ENCODE measurements at regions not wholly inside any gene's neighbourhood (a gene's known extent, or its start where the extent isn't known, plus 50 kb on each side); places are given as distances from the start of the nearest gene placed in this dataset.

- ChIA-PET CTCF (no interaction called here), POLR2A (ENCODE audit: unreplicated experiment) (no interaction called here)
- TF ChIP-seq EZH2phosphoT487 (IDR thresholded peaks at IDR 0.05; ENCODE audit: borderline replicate concordance, low read length): no peak
- TF ChIP-seq EZH2 (IDR thresholded peaks at IDR 0.05; ENCODE audit: low read length, unreplicated experiment): no peak
- TF ChIP-seq, protein P1, sequence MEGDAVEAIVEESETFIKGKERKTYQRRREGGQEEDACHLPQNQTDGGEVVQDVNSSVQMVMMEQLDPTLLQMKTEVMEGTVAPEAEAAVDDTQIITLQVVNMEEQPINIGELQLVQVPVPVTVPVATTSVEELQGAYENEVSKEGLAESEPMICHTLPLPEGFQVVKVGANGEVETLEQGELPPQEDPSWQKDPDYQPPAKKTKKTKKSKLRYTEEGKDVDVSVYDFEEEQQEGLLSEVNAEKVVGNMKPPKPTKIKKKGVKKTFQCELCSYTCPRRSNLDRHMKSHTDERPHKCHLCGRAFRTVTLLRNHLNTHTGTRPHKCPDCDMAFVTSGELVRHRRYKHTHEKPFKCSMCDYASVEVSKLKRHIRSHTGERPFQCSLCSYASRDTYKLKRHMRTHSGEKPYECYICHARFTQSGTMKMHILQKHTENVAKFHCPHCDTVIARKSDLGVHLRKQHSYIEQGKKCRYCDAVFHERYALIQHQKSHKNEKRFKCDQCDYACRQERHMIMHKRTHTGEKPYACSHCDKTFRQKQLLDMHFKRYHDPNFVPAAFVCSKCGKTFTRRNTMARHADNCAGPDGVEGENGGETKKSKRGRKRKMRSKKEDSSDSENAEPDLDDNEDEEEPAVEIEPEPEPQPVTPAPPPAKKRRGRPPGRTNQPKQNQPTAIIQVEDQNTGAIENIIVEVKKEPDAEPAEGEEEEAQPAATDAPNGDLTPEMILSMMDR (conservative IDR thresholded peaks at IDR 0.05; ENCODE audit: low read depth, low read length): no peak
- Histone ChIP-seq H3K9ac (ENCODE audit: low read length) (no peak overlapping the region), H3K27ac (ENCODE audit: low read length) (no peak overlapping the region), H2AFZ (ENCODE audit: low read length) (no peak overlapping the region), H3K9me3 (ENCODE audit: low read length) (no peaks in the 10 kb centered on the region), H3K9me2 (replicated peaks; ENCODE audit: low read length) (no peaks in the 10 kb centered on the region), H3K36me3 (ENCODE audit: low read depth, low read length) (no peaks in the 10 kb centered on the region), H4K20me1 (ENCODE audit: low read length) (no peaks in the 10 kb centered on the region), H3K79me2 (ENCODE audit: low read length) (no peaks in the 10 kb centered on the region), H3K4me3 (ENCODE audit: low read length) (no peak overlapping the region), H3K27me3 (ENCODE audit: low read length) (no peaks in the 10 kb centered on the region), H3F3A (ENCODE audit: low read length, unreplicated experiment) (no peaks in the 10 kb centered on the region), H3K4me2 (ENCODE audit: low read length) (no peak overlapping the region), H3K4me1 (ENCODE audit: insufficient read depth, low read length) (no peaks in the 10 kb centered on the region)
- DNase-seq (no peak), ATAC-seq (no peak)
- intact Hi-C loops (cut with micrococcal nuclease): no loop called here
- no TSS peak for BruUV-seq (replicated peaks)
Observed at GRCh38 chr5:20087299-20087698, 99.3 kb upstream of the CDH18 start.

- Histone ChIP-seq H3K4me1 (ENCODE audit: insufficient read depth, low read length) (no peaks in the 10 kb centered on the region), H3K4me2 (ENCODE audit: low read length) (no peak overlapping the region), H3K79me2 (ENCODE audit: low read length) (no peaks in the 10 kb centered on the region), H3K36me3 (ENCODE audit: low read depth, low read length) (no peaks in the 10 kb centered on the region), H3F3A (ENCODE audit: low read length, unreplicated experiment) (no peaks in the 10 kb centered on the region), H3K9ac (ENCODE audit: low read length) (no peak overlapping the region), H3K9me3 (ENCODE audit: low read length) (no peaks in the 10 kb centered on the region), H3K9me2 (replicated peaks; ENCODE audit: low read length) (no peaks in the 10 kb centered on the region), H3K27ac (ENCODE audit: low read length) (no peak overlapping the region), H4K20me1 (ENCODE audit: low read length) (no peaks in the 10 kb centered on the region), H2AFZ (ENCODE audit: low read length) (no peak overlapping the region), H3K27me3 (ENCODE audit: low read length) (no peaks in the 10 kb centered on the region), H3K4me3 (ENCODE audit: low read length) (no peak overlapping the region)
- DNase-seq: no peak
- BruUV-seq (replicated peaks): no TSS peak
- CTCF ChIA-PET: no interaction called here
- TF ChIP-seq, protein P1 (conservative IDR thresholded peaks at IDR 0.05; ENCODE audit: low read depth, low read length): no peak
- no peak for TF ChIP-seq EZH2 (IDR thresholded peaks at IDR 0.05; ENCODE audit: low read length, unreplicated experiment)
- no peak for TF ChIP-seq EZH2phosphoT487 (IDR thresholded peaks at IDR 0.05; ENCODE audit: borderline replicate concordance, low read length)
- ATAC-seq: no peak
- POLR2A ChIA-PET (ENCODE audit: unreplicated experiment): no interaction called here
- intact Hi-C loops (cut with micrococcal nuclease): no loop called here
Observed at GRCh38 chr5:20077186-20077585, 89.2 kb upstream of the CDH18 start.

GRCh38 chr5:20056933-20057332, 68.9 kb upstream of the CDH18 start:
- no peaks in the 10 kb centered on the region for H3F3A ChIP-seq (ENCODE audit: low read length, unreplicated experiment)
- H3K9me2 ChIP-seq (replicated peaks; ENCODE audit: low read length): no peaks in the 10 kb centered on the region
- intact Hi-C loops (cut with micrococcal nuclease): loop anchor here (5.0 kb wide), 1 partner anchor 260 kb away; no protein-coding TSS in a partner anchor
- no peak overlapping the region for H3K4me3 ChIP-seq (ENCODE audit: low read length)
- BruUV-seq (replicated peaks): no TSS peak
- TF ChIP-seq, protein P1 (conservative IDR thresholded peaks at IDR 0.05; ENCODE audit: low read depth, low read length): no peak
- TF ChIP-seq EZH2 (IDR thresholded peaks at IDR 0.05; ENCODE audit: low read length, unreplicated experiment) (no peak), EZH2phosphoT487 (IDR thresholded peaks at IDR 0.05; ENCODE audit: borderline replicate concordance, low read length) (no peak)
- peaks cover 4% of the 10 kb centered on the region; the same call in 1 of the 2 replicates for H3K4me1 ChIP-seq (ENCODE audit: insufficient read depth, low read length)
- ChIA-PET CTCF (no interaction called here), POLR2A (ENCODE audit: unreplicated experiment) (no interaction called here)
- H3K79me2 ChIP-seq (ENCODE audit: low read length): no peaks in the 10 kb centered on the region
- H2AFZ ChIP-seq (ENCODE audit: low read length): no peak overlapping the region
- H3K27ac ChIP-seq (ENCODE audit: low read length): no peak overlapping the region
- no peaks in the 10 kb centered on the region for H3K27me3 ChIP-seq (ENCODE audit: low read length)
- H3K36me3 ChIP-seq (ENCODE audit: low read depth, low read length): no peaks in the 10 kb centered on the region
- no peak overlapping the region for H3K9ac ChIP-seq (ENCODE audit: low read length)
- peak; percentile 51 for ATAC-seq
- H3K9me3 ChIP-seq (ENCODE audit: low read length): no peaks in the 10 kb centered on the region
- DNase-seq: no peak
- no peaks in the 10 kb centered on the region for H4K20me1 ChIP-seq (ENCODE audit: low read length)
- no peak overlapping the region for H3K4me2 ChIP-seq (ENCODE audit: low read length)
